Tibial nerve (tissue), 4 donors: ENCODE measurements at regions not wholly inside any gene's neighbourhood (a gene's known extent, or its start where the extent isn't known, plus 50 kb on each side); places are given as distances from the start of the nearest gene placed in this dataset.

ENCODE experiments used
- DNase-seq, 2 donors: peaks; one replicate each; pipeline ENCODE4 v3.0.0-alpha.2; 2019; ENCODE audit warnings: low spot score in 2 of 2
- H3K27ac ChIP-seq, 4 donors: fragments of 200-600 bp; sonication (generic) in 3 of 4; one replicate each; pipeline ENCODE4 v1.5.1; 2017 to 2019; ENCODE audit warnings: mild to moderate bottlenecking in 1 of 4
- H3K27me3 ChIP-seq, 2 donors: fragments of 200-600 bp; sonication (generic) in 1 of 2; one replicate each; pipeline versions ENCODE4 v1.5.1 to v1.6.0; 2017 to 2019
- H3K36me3 ChIP-seq, 3 donors: fragments of 200-600 bp; sonication (generic); one replicate each; pipeline ENCODE4 v1.5.1; 2018 to 2019
- H3K4me1 ChIP-seq, 4 donors: fragments of 200-600 bp; sonication (generic) in 3 of 4; one replicate each; pipeline ENCODE4 v1.5.1; 2017 to 2019
- H3K4me3 ChIP-seq, 4 donors: fragments of 200-600 bp; sonication (generic) in 3 of 4; one replicate each; pipeline ENCODE4 v1.5.1; 2017 to 2019; ENCODE audit warnings: mild to moderate bottlenecking in 1 of 4, moderate library complexity in 1 of 4
- H3K9me3 ChIP-seq, 4 donors: fragments of 200-600 bp; sonication (generic) in 3 of 4; one replicate each; pipeline ENCODE4 v1.5.1; 2017 to 2019
- EP300 ChIP-seq, 2 donors: sonication (generic); formaldehyde crosslinking; IDR thresholded peaks; one replicate each; pipeline ENCODE4 v1.6.1; 2017; ENCODE audit warnings: antibody characterized with exemption in 2 of 2, mild to moderate bottlenecking in 1 of 2
- POLR2A ChIP-seq, 2 donors: fragments of 450-650 bp; IDR thresholded peaks; one replicate each; pipeline ENCODE4 v1.6.1; 2017; ENCODE audit warnings: antibody characterized with exemption in 2 of 2, mild to moderate bottlenecking in 2 of 2, moderate library complexity in 2 of 2
- WGBS, 2 donors: methylation state at CpG; one replicate each; pipeline ENCODE4 v1.1.5; 2018; 5-methylcytosine and 5-hydroxymethylcytosine counted together
- TF ChIP-seq, protein P1 (sequence below), 5 experiments: fragments of 200-600 bp in 3 of 5; fragments of 450-650 bp in 2 of 5; sonication (generic) in 3 of 5; IDR thresholded peaks; one replicate each; pipeline ENCODE4 v1.5.1; 2016 to 2019; ENCODE audit warnings: antibody characterized with exemption in 5 of 5, mild to moderate bottlenecking in 3 of 5, moderate library complexity in 2 of 5

DNA sequence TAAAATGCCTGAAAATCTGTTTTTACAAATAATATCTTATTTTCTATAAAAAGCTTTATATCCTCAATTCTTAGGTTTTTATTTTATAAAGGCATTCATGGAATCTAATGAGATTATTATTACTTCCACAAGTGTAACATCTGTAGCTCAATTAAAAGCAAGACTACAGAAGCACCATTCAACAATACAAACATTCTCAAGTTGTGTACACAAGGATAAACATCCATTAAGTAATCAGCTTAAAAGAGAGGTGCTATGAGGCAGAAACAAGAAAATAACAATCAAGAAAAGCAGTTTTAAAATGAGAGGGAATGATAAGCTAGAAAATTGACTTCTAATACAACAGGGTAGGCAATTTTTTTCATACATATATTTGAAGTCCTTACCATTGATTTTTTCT is 326.1 kb downstream of the MRPL39 start:
- no peak for TF ChIP-seq EP300 (IDR thresholded peaks at IDR 0.05)
- TF ChIP-seq, protein P1, sequence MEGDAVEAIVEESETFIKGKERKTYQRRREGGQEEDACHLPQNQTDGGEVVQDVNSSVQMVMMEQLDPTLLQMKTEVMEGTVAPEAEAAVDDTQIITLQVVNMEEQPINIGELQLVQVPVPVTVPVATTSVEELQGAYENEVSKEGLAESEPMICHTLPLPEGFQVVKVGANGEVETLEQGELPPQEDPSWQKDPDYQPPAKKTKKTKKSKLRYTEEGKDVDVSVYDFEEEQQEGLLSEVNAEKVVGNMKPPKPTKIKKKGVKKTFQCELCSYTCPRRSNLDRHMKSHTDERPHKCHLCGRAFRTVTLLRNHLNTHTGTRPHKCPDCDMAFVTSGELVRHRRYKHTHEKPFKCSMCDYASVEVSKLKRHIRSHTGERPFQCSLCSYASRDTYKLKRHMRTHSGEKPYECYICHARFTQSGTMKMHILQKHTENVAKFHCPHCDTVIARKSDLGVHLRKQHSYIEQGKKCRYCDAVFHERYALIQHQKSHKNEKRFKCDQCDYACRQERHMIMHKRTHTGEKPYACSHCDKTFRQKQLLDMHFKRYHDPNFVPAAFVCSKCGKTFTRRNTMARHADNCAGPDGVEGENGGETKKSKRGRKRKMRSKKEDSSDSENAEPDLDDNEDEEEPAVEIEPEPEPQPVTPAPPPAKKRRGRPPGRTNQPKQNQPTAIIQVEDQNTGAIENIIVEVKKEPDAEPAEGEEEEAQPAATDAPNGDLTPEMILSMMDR (IDR thresholded peaks at IDR 0.05): no peak
- no peak for TF ChIP-seq POLR2A (IDR thresholded peaks at IDR 0.05)
- Histone ChIP-seq H3K4me3 (no peak overlapping the region), H3K27me3 (no peaks in the 10 kb centered on the region), H3K9me3 (no peaks in the 10 kb centered on the region), H3K36me3 (no peaks in the 10 kb centered on the region), H3K4me1 (no peaks in the 10 kb centered on the region), H3K27ac (no peak overlapping the region)
- DNase-seq: no peak

GRCh38 chr21:25280061-25280460 is 327.2 kb downstream of the MRPL39 start:
- H3K27ac ChIP-seq: no peak overlapping the region
- TF ChIP-seq, protein P1 (IDR thresholded peaks at IDR 0.05): no peak
- TF ChIP-seq POLR2A (IDR thresholded peaks at IDR 0.05) (no peak), EP300 (IDR thresholded peaks at IDR 0.05) (no peak)
- no peaks in the 10 kb centered on the region for H3K27me3 ChIP-seq
- no peaks in the 10 kb centered on the region for H3K36me3 ChIP-seq
- no peak overlapping the region for H3K4me3 ChIP-seq
- no peak for DNase-seq
- 65 to 91% methylated on average over 1 of the region's 1 CpG for WGBS, 2 donors
- no peaks in the 10 kb centered on the region for H3K9me3 ChIP-seq
- H3K4me1 ChIP-seq: no peaks in the 10 kb centered on the region

DNA sequence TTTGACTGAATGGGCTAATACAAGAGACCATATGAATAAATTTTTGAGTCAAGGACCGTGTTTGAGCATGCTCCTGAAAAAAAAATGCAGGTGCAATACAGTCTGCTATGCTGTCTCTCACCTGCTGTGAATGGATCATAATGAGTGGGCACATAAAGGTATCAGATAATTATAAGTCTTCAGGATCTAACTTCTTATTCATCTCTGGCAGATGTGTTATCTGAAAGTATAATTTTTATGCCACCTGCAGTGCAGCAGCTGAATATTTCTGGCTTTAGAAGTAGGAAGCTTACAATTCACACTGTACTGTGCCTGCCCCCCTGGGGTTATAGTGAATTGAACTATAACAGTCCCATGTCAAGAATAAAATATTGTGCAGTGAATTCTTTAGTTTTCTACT is 333.3 kb downstream of the MRPL39 start:
- Histone ChIP-seq H3K9me3 (no peaks in the 10 kb centered on the region), H3K4me1 (no peaks in the 10 kb centered on the region), H3K27me3 (no peaks in the 10 kb centered on the region), H3K4me3 (no peak overlapping the region), H3K27ac (no peak overlapping the region), H3K36me3 (no peaks in the 10 kb centered on the region)
- 65 to 66% methylated on average over 1 of the region's 1 CpG for whole genome bisulfite sequencing, 2 donors
- TF ChIP-seq, protein P1 (IDR thresholded peaks at IDR 0.05): no peak
- TF ChIP-seq EP300 (IDR thresholded peaks at IDR 0.05) (no peak), POLR2A (IDR thresholded peaks at IDR 0.05) (no peak)
- no peak for DNase-seq

- DNase-seq: no peak
- H3K36me3 ChIP-seq: no peaks in the 10 kb centered on the region
- 92% methylated on average over 5 of the region's 5 CpGs for WGBS, 2 donors
- H3K4me1 ChIP-seq: no peaks in the 10 kb centered on the region
- no peak overlapping the region for H3K4me3 ChIP-seq
- H3K27me3 ChIP-seq: no peaks in the 10 kb centered on the region
- TF ChIP-seq POLR2A (IDR thresholded peaks at IDR 0.05) (no peak), EP300 (IDR thresholded peaks at IDR 0.05) (no peak)
- TF ChIP-seq, protein P1 (IDR thresholded peaks at IDR 0.05): no peak
- no peak overlapping the region for H3K27ac ChIP-seq
- no peaks in the 10 kb centered on the region for H3K9me3 ChIP-seq
These were observed 352.6 kb downstream of the MRPL39 start for GRCh38 chr21:25254491-25255174.

- 84 to 88% methylated on average over 1 of the region's 1 CpG for WGBS, 2 donors
- Histone ChIP-seq H3K4me3 (no peak overlapping the region), H3K9me3 (no peaks in the 10 kb centered on the region), H3K27me3 (no peaks in the 10 kb centered on the region), H3K36me3 (no peaks in the 10 kb centered on the region), H3K4me1 (no peaks in the 10 kb centered on the region), H3K27ac (no peak overlapping the region)
- no peak for DNase-seq
- TF ChIP-seq, protein P1 (IDR thresholded peaks at IDR 0.05): no peak
- no peak for TF ChIP-seq POLR2A (IDR thresholded peaks at IDR 0.05)
- no peak for TF ChIP-seq EP300 (IDR thresholded peaks at IDR 0.05)
These were observed 360.7 kb downstream of the MRPL39 start for GRCh38 chr21:25246546-25246945.
